ENCODE measurements at regions not wholly inside any gene's neighbourhood (a gene's known extent, or its start where the extent isn't known, plus 50 kb on each side); places are given as distances from the start of the nearest gene placed in this dataset.

DNA sequence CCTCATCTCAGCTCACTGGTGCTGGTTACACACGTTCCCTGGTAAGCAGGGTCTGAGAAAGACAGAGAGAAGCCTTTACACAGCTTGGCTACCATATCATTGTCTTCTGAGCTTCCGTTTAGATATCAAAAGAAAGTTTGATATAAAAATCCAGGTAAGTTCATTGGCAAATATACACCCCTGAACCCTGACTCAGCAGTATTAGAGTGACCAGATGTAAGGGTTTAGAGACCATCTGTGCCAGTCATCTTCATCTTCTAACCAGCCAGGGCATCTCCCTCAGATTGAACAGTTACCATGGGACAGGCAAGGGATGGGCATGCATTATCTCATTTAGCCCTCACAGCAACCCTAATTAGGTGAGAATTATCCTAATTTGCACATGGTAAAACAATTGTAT is 232.1 kb downstream of the MED10 start:
- TF ChIP-seq, protein P1, sequence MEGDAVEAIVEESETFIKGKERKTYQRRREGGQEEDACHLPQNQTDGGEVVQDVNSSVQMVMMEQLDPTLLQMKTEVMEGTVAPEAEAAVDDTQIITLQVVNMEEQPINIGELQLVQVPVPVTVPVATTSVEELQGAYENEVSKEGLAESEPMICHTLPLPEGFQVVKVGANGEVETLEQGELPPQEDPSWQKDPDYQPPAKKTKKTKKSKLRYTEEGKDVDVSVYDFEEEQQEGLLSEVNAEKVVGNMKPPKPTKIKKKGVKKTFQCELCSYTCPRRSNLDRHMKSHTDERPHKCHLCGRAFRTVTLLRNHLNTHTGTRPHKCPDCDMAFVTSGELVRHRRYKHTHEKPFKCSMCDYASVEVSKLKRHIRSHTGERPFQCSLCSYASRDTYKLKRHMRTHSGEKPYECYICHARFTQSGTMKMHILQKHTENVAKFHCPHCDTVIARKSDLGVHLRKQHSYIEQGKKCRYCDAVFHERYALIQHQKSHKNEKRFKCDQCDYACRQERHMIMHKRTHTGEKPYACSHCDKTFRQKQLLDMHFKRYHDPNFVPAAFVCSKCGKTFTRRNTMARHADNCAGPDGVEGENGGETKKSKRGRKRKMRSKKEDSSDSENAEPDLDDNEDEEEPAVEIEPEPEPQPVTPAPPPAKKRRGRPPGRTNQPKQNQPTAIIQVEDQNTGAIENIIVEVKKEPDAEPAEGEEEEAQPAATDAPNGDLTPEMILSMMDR (IDR thresholded peaks at IDR 0.05): no peak
- no peak for TF ChIP-seq POLR2A (IDR thresholded peaks at IDR 0.05)
